HG02885 (cell line): ENCODE measurements at regions not wholly inside any gene's neighbourhood (a gene's known extent, or its start where the extent isn't known, plus 50 kb on each side); places are given as distances from the start of the nearest gene placed in this dataset.

Experiments used
- ATAC-seq: cut with Tn5 transposase; IDR thresholded peaks from one replicate; pipeline ENCODE4 v1.9.1; 2021; ENCODE audit warnings: mild to moderate bottlenecking; ENCODE audit not compliant: unreplicated experiment, poor library complexity

DNA sequence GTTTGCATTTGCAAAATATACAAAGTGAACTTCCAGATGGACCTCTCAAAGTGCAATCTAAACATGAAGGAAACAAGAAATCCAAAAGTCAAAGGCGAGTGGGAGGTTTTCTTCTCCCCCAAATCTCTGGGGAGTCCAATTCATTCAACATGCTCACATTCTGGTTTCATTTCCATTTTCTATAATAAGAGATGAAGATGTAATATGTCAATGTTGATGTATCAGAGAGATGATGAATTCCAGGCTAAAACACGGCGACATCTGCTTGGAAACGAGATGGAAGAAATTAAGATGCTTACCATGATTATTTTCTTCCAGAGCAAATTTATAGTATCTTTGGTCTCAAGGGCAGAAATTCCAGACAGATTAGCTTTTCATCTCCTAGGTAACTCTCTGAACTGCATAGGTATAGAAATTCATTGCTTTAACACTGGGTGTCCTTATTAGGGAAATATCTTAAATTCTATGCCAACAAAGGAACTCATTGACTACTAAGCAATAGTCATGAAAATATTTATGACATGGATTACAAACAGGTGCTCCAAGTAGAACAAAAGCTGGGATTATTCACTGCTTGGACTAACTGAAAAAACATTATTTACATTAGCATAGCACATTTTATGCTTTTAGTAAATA lies 287.9 kb downstream of the SEC61B start:
- ATAC-seq: no peak

DNA sequence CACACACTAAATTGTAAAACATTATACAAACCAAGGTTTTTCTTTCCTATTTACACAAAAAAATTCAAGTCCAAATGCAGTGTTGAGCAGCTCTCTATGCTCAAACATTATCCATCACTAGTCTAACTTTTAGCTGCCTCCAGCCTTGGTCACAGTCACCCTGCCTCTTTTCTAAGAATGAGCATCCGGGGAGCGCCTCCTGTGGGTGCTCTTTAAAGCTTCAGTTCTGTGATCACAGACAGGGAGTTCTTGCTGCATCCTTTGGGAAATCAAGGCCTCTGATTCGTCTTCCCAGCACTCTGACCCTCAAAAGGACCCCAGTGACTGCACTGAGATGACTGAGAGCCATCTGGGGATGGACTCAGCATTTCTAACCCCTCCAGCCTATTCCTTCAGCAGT lies 289.6 kb downstream of the SEC61B start:
- no peak for ATAC-seq

DNA sequence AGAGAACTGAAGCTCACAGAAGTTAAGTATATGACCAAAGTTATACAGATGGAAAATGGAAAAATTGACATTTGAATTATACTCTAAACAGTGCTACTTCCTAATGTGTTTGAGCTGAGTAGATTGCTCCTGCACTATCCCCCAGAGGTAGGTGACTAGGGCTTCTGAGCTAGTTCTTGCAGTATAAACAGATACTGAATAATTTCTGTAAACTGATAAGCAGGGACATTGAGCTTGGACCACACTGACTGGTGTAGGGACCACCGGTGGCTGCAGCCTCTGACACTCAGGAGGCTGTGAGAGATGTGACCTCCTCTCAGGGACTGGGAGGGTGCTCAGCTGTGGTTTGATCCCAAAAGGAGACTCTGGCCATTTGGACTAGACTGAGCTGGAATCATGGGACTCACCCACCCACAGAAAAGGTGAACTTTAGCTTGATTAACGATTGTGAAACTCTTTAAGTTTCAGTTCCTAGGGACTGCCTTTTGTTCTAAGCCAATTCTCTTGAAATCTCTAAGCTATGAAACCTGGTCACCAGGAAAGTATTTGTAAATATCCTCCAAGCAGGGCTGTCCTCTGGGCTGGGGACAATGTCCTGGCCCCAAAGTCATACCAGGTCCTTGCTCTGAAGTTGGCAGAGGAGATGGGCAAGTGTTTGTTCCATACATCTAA lies 291.5 kb downstream of the SEC61B start:
- peak; percentile 73 for ATAC-seq

DNA sequence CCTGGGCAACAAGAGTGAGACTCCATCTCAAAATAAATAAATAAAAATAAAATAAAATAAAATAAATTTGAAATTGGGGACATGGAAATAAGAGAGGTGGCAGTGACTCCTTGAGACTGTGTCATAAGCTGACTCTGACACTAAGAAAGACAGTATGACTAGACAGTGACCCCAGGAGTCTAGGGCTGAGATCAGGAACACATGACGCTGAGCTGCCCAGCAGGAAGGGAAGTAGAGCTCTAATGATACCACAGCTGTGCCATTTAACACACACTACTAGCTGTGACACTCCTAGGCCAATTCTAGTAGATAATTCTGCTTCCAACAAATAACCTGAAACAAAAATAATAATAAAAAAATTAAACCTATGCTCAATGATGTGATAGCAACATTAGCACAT lies 293.0 kb downstream of the SEC61B start:
- ATAC-seq: peak; percentile 44

DNA sequence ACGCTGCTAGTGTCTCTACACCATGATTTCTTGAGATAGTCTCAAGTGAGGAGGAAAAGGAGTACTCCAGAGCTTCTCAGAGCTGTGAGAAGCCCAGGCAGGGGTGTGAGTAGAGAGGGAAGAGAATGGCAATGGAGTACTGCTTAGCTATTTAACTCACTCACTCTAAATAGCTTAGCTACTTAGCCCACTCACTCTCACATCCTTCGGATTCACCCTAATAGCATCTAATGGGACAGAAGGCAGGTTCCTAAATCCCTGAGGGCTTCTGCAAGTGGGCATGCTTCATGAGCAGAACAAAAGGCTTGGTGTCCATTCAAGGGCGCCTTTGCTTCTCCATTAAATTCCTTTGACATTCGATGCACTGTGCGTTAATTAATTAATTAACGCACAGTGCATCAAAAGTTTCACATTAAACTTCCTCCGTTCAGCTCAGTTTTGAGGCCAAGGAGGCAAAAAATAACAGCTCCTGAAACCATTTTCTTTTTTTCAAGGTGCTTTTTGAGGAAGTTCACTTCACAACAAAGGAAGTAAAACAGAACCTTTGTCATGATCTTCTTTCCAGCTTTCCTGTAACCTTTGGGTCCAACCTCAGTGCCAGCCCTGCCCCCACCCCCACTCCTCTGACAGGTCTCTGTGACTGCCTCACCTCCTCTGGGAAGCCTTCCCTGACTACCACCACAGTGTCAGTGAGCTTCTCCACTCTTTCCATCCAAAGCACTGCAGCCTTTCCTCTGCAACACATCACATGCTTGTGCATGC lies 294.0 kb downstream of the SEC61B start:
- no peak for ATAC-seq

DNA sequence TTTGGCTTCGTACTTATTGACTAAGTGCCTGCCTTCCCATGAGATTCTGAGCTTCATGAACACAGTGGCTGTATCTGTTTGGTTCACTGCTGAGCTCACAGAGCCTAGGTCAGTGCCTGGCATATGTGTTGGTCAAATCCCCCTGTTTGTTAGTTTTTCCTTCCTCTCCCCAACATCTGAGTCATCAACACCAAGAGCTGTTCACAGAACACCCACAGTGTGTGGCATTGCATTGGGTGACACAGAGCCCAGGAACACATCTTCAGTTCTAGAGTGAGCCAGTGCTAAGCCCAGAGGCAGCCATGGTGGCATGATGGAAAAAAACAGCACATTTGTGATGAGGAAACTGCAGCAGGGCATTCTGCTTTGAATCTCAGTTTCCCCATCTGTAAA lies 294.6 kb downstream of the SEC61B start:
- ATAC-seq: no peak

DNA sequence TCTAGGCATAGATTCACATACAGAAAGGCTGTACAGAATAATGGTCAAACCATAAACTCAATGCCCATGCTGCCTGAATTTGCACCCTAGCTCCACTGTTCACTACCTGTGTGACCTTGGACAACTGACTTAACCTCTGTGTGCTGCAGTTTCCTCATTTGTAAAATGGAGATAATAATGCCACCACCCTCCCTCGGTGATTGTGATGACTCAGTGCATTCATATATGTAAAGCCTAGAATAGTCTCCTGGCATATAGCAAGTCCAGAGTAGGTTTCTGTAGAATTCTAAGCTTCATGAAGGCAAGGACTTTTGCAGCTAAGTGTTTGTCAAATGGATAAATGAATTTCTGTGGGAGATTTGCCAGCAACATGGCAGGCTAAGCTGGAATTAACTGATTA lies 297.8 kb upstream of the NR4A3 start:
- ATAC-seq: no peak

DNA sequence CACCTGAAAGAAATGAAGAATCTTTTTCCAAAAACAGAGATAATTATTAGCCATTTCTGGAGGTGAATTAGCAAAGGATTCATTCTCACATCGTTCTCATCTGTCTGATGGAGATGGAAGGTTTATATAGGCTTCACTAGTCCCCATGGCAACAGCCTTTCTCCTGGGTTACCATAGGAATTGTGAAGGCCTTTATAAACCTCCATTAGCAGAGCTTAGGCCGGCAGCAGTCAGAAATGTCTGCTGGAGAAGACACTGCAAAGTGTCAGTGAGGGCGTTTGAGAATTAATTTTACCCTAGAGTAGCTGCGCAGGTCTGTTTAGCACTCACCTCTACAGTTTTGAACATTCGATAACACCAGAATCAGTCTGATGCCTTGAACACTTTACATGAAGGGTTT lies 290.4 kb upstream of the NR4A3 start:
- ATAC-seq: no peak

DNA sequence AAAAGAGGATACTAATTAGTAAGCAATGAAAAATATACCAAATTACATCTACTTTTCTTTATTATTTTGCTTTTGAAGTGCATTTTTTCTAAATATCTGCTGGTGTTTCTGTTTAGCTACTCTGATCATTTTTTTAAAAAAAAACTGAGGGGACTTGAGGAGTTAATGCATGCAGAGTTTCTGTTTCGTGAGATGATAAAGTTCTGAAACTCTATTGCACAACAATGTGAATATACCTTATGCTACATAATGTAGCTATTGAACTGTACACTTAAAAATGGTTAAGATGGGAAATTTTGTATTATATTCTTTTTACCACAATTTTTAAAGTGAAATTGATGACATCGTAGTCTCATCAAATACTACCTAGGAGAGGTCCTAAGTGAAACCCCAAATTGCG lies 288.3 kb upstream of the NR4A3 start:
- ATAC-seq: peak; percentile 60

DNA sequence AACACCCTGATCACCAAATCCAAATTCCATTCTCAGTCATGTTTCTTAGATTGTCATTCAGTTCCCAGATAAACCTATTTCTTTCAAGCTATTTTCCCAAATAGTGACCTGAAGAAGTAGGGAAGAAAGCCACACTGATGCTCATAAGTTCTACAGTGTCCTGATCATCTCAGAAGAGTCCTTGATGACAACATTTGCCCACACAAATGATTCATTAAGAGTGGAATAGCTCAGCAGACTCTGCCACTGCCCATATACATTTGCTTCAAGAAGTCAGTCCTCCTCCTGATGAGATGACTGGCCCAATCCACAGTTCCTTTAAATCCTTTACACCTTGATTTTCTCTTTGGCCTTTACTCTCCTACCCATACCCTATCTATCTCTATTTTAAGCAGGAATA lies 283.7 kb upstream of the NR4A3 start:
- ATAC-seq: no peak

DNA sequence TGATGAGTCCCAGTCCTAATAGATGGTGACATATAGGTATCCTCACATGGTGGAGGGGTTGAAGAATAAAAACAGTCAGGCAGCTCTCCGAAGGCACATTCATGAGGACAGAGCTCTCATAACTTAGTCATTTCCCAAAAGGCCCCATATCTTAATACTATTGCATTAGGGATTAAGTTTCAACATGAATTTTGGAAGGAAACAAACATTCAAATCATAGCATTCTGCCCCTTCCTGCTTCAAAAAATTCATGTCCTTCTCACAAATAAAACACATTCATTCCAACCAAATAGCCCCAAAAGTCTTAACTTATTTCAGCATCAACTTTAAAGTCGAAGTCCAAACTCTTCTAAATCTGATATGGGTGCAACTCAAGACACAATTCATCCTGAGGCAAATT lies 277.2 kb upstream of the NR4A3 start:
- no peak for ATAC-seq

DNA sequence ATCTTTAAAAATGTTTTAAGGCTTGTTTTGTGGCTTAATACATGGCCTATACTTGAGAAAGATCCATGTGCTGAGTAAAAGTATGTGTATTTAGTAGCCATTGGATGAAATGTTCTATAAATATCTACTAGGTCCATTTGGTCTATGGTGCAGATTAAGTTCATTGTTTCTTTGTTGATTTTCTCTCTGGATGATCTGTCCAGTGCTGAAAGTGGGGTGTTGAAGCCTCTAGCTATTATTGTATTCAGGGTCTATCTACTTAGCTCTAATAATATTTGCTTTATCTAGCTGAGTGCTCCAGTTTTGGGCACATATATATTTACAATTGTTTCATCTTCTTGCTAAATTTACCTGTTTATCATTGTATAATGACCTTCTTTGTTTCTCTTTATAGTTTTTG lies 272.2 kb upstream of the NR4A3 start:
- no peak for ATAC-seq

DNA sequence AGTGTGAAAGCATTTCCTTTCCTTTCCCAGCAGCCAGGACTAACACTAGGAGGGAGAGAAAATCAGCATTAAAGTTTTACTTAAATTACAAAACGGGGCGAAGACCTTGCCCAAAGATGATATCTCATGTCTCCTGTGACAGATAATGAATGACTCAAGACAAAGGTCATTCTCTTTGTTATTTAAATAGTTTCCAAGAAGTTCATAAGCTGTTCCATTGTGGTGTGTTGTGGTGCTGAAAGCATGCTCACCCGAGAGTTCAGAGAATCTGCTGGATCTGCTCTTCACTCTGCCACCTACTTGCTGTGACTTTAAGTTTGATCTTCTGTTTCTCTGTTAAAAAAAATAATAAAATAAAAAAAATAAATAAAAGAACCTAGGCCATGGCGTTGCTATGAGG lies 265.9 kb upstream of the NR4A3 start:
- no peak for ATAC-seq

DNA sequence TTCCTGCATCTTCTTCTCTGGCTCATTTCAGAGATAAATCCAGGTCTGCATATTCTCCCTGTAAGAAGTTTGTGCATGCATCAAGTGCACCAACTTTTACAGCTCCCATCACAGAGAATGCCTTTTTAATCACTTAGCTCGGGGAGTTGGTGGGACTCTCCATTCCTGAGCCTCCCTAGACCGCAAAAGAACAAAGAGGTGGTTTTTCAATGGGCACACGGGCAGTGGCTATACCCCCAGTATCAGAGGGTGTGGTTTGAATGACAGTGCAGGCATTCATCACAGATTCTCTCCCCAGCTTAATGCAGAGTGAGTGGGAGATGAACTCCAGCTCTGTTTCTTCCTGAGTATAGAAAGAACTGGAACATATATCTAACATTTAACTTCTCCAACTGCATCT lies 264.7 kb upstream of the NR4A3 start:
- ATAC-seq: no peak

DNA sequence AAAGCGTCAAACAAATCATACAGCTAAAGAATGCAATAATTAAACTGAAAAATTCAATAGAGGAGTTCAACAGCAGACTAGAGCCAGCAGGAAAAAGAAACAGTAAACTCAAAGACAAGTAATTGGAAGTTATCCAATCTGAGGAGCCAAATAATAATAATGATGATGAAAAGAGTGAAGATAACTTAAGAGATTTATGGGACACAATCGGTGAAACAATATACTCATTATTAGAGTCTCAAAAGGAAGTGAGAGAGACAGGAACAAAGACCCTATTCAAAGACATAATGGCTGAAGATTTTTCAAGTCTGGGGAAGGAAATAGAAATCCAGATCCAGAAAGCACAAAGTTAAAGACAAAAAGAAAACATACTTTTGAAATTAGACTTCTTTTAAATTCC lies 263.9 kb upstream of the NR4A3 start:
- ATAC-seq: no peak

DNA sequence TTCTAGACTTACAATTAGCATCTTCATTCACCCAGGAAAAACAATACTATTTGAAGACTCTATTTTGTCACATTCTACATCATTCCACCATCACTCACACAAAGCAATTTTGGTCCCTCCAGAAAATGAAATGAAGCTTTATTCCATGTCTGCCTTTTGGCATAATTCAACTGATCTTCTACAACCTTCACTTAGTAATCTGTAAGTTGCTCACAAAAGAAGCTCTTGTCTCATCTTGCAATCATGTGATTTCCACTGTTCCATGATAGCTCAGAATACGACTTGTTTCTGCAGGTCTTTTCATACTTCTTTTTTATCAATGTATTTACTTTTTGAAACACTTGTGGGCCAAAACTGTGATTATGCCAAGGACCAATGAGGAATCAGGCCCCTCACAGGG lies 261.9 kb upstream of the NR4A3 start:
- no peak for ATAC-seq

DNA sequence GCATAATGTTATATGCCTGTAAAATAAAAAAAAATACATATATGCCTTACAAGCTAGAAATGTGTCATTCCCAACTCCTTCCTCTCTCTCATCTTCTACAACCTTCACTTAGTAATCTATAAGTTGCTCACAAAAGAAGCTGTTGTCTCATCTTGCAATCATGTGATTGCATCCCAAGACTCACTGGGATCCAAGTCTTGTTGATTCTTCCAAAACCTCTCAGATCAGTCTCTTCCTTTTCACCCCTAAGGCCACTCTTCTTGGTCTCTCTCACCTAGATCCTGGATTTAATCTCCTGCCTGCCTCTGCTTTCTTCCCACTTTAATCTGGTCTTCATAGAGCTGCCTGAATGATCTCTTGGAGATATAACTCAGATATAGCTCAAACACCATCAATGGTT lies 261.1 kb upstream of the NR4A3 start:
- no peak for ATAC-seq

DNA sequence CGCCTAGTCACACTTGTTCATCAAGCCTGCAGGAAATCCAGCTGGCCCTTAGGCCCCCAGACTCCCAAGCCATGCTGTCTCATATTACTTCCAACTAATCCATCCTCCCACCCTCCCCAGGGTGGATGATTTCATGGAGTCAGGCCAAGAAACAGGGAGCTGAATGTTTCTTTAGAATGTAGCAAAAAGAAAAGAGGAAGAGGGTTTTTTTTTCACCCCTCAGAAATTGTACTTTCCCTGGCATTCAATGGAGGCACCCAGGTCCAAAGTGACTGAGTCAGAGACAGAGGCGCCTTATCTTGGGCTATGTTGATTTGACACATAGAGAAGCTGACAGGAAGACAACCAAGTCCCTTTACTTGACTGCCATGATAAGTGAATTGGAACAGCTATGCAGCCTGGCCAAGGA lies 260.2 kb upstream of the NR4A3 start:
- no peak for ATAC-seq

DNA sequence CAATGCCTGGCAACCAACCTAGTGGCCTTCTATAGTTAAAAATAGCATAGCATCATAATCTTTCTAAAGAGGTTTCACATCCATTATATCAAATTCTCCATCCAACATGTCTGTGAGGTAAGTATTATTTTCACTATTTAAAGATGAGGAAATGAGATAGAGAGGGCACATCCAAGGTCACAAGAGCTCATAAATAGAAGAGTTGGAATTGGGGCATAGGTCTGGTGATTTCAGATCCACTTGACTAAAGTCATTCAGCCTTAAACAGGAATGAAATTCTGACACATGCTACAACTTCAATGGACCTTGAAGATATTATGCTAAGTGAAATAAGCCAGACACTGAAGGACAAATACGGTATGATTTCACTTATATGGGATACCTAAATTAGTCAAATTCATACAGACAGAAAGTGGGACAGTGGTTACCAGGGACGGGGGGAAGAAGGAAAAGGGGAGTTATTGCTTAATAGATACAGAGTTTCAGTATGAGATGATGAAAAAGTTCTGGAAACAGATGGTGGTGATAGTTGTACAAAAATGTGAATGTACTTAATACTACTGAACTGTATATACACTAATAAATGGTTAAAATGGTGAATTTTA lies 259.6 kb upstream of the NR4A3 start:
- ATAC-seq: no peak

DNA sequence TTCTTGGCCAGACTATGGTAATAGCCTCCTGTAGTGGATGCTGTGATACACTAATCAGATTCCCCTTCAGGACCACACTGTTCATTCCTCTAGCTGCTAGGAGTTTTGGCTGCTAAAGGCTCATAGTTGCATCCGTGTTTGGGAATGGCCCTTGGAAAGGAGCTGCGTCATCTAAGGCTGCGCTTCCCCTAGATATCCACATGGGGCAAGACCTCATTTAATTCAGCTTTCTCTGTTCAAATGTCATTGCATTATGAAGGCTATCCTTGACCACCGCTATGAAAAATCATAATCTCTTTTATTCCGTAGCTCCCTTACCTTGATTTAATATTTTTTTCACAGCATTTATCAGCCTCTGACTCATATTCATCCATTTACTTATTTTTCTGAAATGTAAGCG lies 258.3 kb upstream of the NR4A3 start:
- no peak for ATAC-seq

DNA sequence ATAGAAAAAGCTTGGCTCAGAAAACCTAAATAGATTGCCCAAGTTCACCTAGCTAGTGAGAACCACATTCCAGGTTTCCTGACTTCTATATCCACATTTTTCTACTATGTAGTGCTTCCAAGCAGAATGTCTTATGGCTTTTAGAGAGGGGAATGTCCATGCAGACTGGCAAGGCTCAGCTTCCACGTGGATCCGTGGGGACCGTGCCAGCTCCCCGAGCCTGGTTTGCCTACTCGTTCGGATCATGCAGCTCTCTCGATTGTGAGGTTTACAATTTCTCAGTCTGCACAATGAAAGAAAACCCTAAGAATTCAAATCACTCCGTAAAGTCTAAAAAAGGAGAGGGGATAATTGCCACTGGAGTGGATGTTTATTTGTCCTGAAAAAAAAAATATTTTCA lies 256.5 kb upstream of the NR4A3 start:
- ATAC-seq: no peak
